B cell (primary cell): ENCODE measurements at regions not wholly inside any gene's neighbourhood (a gene's known extent, or its start where the extent isn't known, plus 50 kb on each side); places are given as distances from the start of the nearest gene placed in this dataset.

ENCODE experiments used
- ATAC-seq: fragments of 200-7000 bp; cut with Tn5 transposase; one replicate; pipeline ENCODE4 v1.10.0; 2021; ENCODE audit warnings: low read depth, mild to moderate bottlenecking, moderate number of reproducible peaks, moderate library complexity
- CTCF ChIA-PET: fragments of 350-600 bp; sonication (Branson Sonifier 250); formaldehyde crosslinking; loops from one replicate; lab custom pipeline; 2021; ENCODE audit warnings: antibody characterized with exemption, inconsistent platforms; lab: Charles Lee
- POLR2A ChIA-PET: fragments of 350-600 bp; sonication (Branson Sonifier 250); formaldehyde crosslinking; loops from one replicate; lab custom pipeline; 2021; ENCODE audit warnings: antibody characterized with exemption; lab: Charles Lee
- DNase-seq: peaks from one replicate; pipeline ENCODE4 v3.0.0; 2013
- H2AFZ ChIP-seq: 2 replicates; pipeline ENCODE4 v1.6.1; 2012; ENCODE audit warnings: mild to moderate bottlenecking, low read depth, low read length; ENCODE audit not compliant: insufficient read depth, poor library complexity, severe bottlenecking
- H3K27ac ChIP-seq, 2 donors: 1 replicate in 1 of 2; 2 replicates in 1 of 2; pipeline ENCODE4 v1.5.1; 2012 to 2013; ENCODE audit warnings: low read length in 2 of 2, mild to moderate bottlenecking in 2 of 2, moderate library complexity in 1 of 2
- H3K27me3 ChIP-seq, 4 experiments: fragments of 200-600 bp in 1 of 4; sonication (generic) in 1 of 4; replicated peaks in 1 of 4; 1 replicate in 2 of 4; 2 replicates in 2 of 4; pipeline versions ENCODE4 v1.6.1 to v1.7.0; 2013 to 2016; ENCODE audit warnings: low read length in 3 of 4, mild to moderate bottlenecking in 2 of 4, mixed read lengths in 1 of 4, moderate library complexity in 1 of 4; ENCODE audit not compliant: insufficient read depth in 4 of 4, control insufficient read depth in 3 of 4; ENCODE audit errors: control extremely low read depth in 1 of 4
- H3K36me3 ChIP-seq, 2 experiments: replicated peaks in 1 of 2; 1 replicate in 1 of 2; 2 replicates in 1 of 2; pipeline versions ENCODE4 v1.6.1 to v1.7.1; 2013; ENCODE audit warnings: low read length in 1 of 2; ENCODE audit not compliant: insufficient read depth in 2 of 2, control insufficient read depth in 1 of 2; ENCODE audit errors: control extremely low read depth in 1 of 2, extremely low read depth in 1 of 2
- H3K4me1 ChIP-seq, 2 donors: fragments of 200-600 bp in 1 of 2; sonication (generic) in 1 of 2; 1 replicate in 1 of 2; 2 replicates in 1 of 2; pipeline versions ENCODE4 v1.5.1 to v1.6.1; 2013 to 2017; ENCODE audit warnings: low read length in 2 of 2; ENCODE audit not compliant: control insufficient read depth in 2 of 2, insufficient read depth in 2 of 2
- H3K4me2 ChIP-seq: replicated peaks from 2 replicates; pipeline ENCODE3; 2012; ENCODE audit warnings: mild to moderate bottlenecking, low read depth, low read length; ENCODE audit not compliant: poor library complexity, severe bottlenecking
- H3K4me3 ChIP-seq, 5 experiments: fragments of 200-600 bp in 1 of 5; sonication (generic) in 1 of 5; 1 replicate in 3 of 5; 2 replicates in 2 of 5; pipeline versions ENCODE4 v1.5.1 to v1.7.0; 2011 to 2016; ENCODE audit warnings: low read length in 4 of 5, mild to moderate bottlenecking in 4 of 5, low read depth in 2 of 5, control low read depth in 1 of 5, moderate library complexity in 1 of 5; ENCODE audit not compliant: insufficient read depth in 1 of 5; ENCODE audit errors: control extremely low read depth in 1 of 5, extremely low read depth in 1 of 5
- H3K79me2 ChIP-seq: fragments of 200-600 bp; sonication (generic); one replicate; pipeline ENCODE4 v1.6.0; 2016; ENCODE audit warnings: low read length; ENCODE audit not compliant: control insufficient read depth, insufficient read depth
- H3K9ac ChIP-seq: fragments of 200-600 bp; sonication (generic); 2 replicates; pipeline ENCODE4 v1.6.1; 2017; ENCODE audit warnings: mild to moderate bottlenecking, low read length, moderate library complexity
- H3K9me3 ChIP-seq, 3 donors: one replicate each; pipeline versions ENCODE4 v1.6.1 to v1.7.1; 2013; ENCODE audit warnings: low read length in 2 of 3; ENCODE audit not compliant: control insufficient read depth in 2 of 3, insufficient read depth in 1 of 3; ENCODE audit errors: control extremely low read depth in 1 of 3
- H4K20me1 ChIP-seq: 2 replicates; pipeline ENCODE4 v1.6.0; 2012; ENCODE audit warnings: mild to moderate bottlenecking, low read length; ENCODE audit not compliant: insufficient read depth, control insufficient read depth, poor library complexity, severe bottlenecking
- H3K27ac Mint-ChIP-seq: one replicate; pipeline ENCODE4 v1.8.0; 2021; ENCODE audit warnings: mixed read lengths
- H3K27me3 Mint-ChIP-seq: one replicate; pipeline ENCODE4 v1.8.0; 2021; ENCODE audit warnings: mixed read lengths
- H3K4me1 Mint-ChIP-seq: one replicate; pipeline ENCODE4 v1.8.0; 2021; ENCODE audit warnings: mixed read lengths
- H3K4me3 Mint-ChIP-seq: one replicate; pipeline ENCODE4 v1.8.0; 2021; ENCODE audit warnings: mixed read lengths
- H3K9me3 Mint-ChIP-seq: one replicate; pipeline ENCODE4 v1.8.0; 2022; ENCODE audit warnings: mixed read lengths; ENCODE audit not compliant: insufficient read depth
- CTCF ChIP-seq: fragments of 200-600 bp; IDR thresholded peaks from one replicate; pipeline ENCODE4 v1.8.0; 2022; ENCODE audit warnings: antibody characterized with exemption, mild to moderate bottlenecking
- EZH2 ChIP-seq: IDR thresholded peaks from 2 replicates; pipeline ENCODE4 v1.6.1; 2012; ENCODE audit warnings: borderline replicate concordance, low read depth, mild to moderate bottlenecking, moderate library complexity, low read length; ENCODE audit not compliant: insufficient read depth, poor library complexity, severe bottlenecking
- WGBS: methylation state at CpG from one replicate; pipeline ENCODE4 v1.1.5; 2013; ENCODE audit warnings: missing lambda C conversion rate; ENCODE audit not compliant: insufficient coverage; 5-methylcytosine and 5-hydroxymethylcytosine counted together
- intact Hi-C: fragments of 100-400 bp; cut with micrococcal nuclease; formaldehyde crosslinking; loops from one replicate; pipeline ENCODE4 v1.10.0; 2022

DNA sequence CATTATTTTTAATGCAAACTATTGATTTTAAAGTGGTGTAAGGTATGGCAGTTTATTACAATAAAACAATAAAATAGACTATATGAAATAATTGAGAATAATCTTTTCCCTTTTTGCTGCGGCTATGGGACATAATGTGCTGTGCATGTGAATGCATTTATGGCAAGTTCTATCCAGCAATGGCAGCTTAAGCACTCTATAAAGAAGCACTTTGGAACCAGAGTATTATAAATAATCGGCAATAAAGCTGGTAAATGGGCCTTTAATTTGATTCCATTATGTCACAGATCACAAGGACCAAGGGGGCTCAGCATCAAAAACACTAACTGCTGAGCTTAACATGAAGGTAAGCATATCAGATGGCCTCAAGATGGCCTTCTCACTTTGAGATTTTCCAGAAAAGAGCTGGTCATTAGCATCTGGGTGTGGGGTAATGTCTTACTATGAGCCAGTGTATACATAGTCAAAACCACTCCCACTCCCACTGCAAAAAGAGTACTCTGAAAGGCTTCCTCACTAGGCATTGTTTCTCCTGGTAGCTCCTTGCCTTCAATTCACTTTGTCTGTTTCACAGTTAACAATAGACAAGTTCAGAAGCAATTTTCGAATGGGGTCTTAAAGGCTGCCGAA is 97.1 kb upstream of the ASTN2 start:
- peaks cover 0 to 9% (median 0%) of the 10 kb centered on the region in 3 donors for H3K9me3 ChIP-seq
- intact Hi-C loops = no loop called here
- H3K27me3 Mint-ChIP-seq = peaks cover 6% of the 10 kb centered on the region
- H3K27me3 ChIP-seq = no peaks in the 10 kb centered on the region
- no peaks in the 10 kb centered on the region for H3K36me3 ChIP-seq
- H4K20me1 ChIP-seq = no peaks in the 10 kb centered on the region
- no peak overlapping the region for H3K4me3 Mint-ChIP-seq
- no CpG with 5 or more reads among the region's 4 CpGs for WGBS
- no peak overlapping the region for H3K4me2 ChIP-seq
- H3K4me3 ChIP-seq = no peak overlapping the region
- POLR2A ChIA-PET = no interaction called here
- no peak overlapping the region for H3K27ac ChIP-seq
- no peaks in the 10 kb centered on the region for H3K4me1 Mint-ChIP-seq
- no peaks in the 10 kb centered on the region for H3K9me3 Mint-ChIP-seq
- no peak overlapping the region for H2AFZ ChIP-seq
- no peak overlapping the region for H3K27ac Mint-ChIP-seq
- TF ChIP-seq EZH2 = no peak
- no peak for TF ChIP-seq CTCF
- H3K79me2 ChIP-seq = no peaks in the 10 kb centered on the region
- ATAC-seq (no peak), DNase-seq (no peak)
- CTCF ChIA-PET = no interaction called here
- no peak overlapping the region for H3K9ac ChIP-seq
- no peaks in the 10 kb centered on the region for H3K4me1 ChIP-seq

DNA sequence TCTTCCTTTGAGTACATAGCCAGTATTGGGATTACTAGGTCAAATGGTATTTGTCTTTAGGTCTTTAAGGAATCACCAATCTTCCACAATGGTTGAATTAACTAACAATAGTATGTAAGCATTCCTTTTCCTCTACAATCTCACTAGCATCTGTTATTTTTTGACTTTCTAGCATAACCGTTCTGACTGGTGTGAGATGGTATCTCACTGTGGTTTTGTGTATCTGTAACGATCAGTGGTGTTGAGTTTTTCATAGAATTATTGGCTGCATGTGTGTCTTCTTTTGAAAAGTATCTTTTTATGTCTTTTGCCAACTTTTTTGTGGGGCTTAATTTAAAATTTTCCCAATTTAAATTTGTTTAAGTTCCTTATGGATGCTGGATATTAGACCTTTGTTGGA is 81.5 kb upstream of the ASTN2 start:
- DNase-seq (no peak), ATAC-seq (no peak)
- Histone ChIP-seq H3K79me2 (no peaks in the 10 kb centered on the region), H3K9me3 (no peaks in the 10 kb centered on the region), H3K4me1 (no peaks in the 10 kb centered on the region), H3K27me3 (no peaks in the 10 kb centered on the region), H2AFZ (no peak overlapping the region), H3K36me3 (no peaks in the 10 kb centered on the region), H3K4me2 (no peak overlapping the region), H3K9ac (no peak overlapping the region), H3K4me3 (no peak overlapping the region), H3K27ac (no peak overlapping the region), H4K20me1 (no peaks in the 10 kb centered on the region)
- Mint-ChIP-seq H3K9me3 (no peaks in the 10 kb centered on the region), H3K4me1 (no peaks in the 10 kb centered on the region), H3K4me3 (no peak overlapping the region), H3K27me3 (no peaks in the 10 kb centered on the region), H3K27ac (no peak overlapping the region)
- ChIA-PET CTCF (no interaction called here), POLR2A (no interaction called here)
- intact Hi-C loops = no loop called here
- no CpG with 5 or more reads among the region's 2 CpGs for WGBS
- TF ChIP-seq EZH2 = no peak
- no peak for TF ChIP-seq CTCF
